ENCODE measurements at regions not wholly inside any gene's neighbourhood (a gene's known extent, or its start where the extent isn't known, plus 50 kb on each side); places are given as distances from the start of the nearest gene placed in this dataset.
A peak's percentile ranks its signal among the peaks of the same experiment; 100 is the strongest.

DNA sequence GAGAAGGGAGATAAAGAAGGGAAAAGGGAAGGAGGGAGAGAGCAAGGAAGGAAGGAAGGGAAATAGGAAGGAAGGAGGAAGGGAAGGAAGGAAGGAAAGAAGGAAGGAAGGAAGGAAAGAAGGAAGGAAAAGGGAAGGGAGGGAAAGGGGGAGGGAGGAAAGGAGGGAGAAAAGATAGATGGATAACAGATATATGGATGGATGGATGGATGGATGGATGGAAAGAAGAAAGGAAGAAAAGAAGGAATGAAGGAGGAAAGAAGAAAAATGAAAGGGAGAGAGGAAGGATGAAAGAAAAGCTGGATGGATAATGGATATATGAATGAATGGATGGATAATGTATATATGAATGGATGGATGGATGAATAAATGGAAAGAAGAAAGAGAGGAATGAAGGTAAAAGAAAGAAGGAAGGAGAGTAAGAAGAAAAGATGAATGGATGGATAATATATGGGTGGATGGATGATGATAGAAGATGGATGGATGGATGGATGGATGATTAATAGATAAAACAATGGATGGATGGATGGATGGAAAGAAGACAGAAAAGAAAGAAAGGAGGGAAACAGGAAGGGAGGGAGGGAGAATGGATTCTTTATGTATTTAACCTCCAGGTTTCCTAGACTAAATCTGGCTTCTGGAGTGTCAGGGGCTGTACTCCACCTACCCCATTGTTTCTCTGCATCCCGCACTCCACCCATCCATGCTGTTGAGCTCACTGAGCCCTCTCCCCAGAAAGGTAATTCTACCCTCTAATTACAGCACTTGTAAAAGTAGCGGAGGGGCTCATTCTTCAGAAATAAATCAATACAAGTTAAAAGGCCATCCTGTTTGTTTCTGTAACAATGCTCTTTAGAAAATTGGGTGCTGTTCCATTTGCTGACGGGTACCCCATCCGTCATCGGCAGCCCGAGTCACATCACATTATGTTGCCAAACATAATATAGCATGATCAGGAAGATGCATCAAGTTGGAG is 506.1 kb downstream of the MIAT start:
- H3K4me3 ChIP-seq (ENCODE audit: low read depth, low read length), result no peak overlapping the region
- no peak for DNase-seq (ENCODE audit: low read depth)
- TF ChIP-seq, protein P1, sequence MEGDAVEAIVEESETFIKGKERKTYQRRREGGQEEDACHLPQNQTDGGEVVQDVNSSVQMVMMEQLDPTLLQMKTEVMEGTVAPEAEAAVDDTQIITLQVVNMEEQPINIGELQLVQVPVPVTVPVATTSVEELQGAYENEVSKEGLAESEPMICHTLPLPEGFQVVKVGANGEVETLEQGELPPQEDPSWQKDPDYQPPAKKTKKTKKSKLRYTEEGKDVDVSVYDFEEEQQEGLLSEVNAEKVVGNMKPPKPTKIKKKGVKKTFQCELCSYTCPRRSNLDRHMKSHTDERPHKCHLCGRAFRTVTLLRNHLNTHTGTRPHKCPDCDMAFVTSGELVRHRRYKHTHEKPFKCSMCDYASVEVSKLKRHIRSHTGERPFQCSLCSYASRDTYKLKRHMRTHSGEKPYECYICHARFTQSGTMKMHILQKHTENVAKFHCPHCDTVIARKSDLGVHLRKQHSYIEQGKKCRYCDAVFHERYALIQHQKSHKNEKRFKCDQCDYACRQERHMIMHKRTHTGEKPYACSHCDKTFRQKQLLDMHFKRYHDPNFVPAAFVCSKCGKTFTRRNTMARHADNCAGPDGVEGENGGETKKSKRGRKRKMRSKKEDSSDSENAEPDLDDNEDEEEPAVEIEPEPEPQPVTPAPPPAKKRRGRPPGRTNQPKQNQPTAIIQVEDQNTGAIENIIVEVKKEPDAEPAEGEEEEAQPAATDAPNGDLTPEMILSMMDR (IDR thresholded peaks at IDR 0.05; ENCODE audit: low read depth, low read length), result no peak
- TF ChIP-seq POLR2A (IDR thresholded peaks at IDR 0.05; ENCODE audit: extremely low read depth, insufficient read length) (no peak), MYC (IDR thresholded peaks at IDR 0.05; ENCODE audit: low read depth, low read length) (no peak)
- TF ChIP-seq, protein P2, sequence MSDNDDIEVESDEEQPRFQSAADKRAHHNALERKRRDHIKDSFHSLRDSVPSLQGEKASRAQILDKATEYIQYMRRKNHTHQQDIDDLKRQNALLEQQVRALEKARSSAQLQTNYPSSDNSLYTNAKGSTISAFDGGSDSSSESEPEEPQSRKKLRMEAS (IDR thresholded peaks at IDR 0.05; ENCODE audit: low read depth, low read length), result no peak

DNA sequence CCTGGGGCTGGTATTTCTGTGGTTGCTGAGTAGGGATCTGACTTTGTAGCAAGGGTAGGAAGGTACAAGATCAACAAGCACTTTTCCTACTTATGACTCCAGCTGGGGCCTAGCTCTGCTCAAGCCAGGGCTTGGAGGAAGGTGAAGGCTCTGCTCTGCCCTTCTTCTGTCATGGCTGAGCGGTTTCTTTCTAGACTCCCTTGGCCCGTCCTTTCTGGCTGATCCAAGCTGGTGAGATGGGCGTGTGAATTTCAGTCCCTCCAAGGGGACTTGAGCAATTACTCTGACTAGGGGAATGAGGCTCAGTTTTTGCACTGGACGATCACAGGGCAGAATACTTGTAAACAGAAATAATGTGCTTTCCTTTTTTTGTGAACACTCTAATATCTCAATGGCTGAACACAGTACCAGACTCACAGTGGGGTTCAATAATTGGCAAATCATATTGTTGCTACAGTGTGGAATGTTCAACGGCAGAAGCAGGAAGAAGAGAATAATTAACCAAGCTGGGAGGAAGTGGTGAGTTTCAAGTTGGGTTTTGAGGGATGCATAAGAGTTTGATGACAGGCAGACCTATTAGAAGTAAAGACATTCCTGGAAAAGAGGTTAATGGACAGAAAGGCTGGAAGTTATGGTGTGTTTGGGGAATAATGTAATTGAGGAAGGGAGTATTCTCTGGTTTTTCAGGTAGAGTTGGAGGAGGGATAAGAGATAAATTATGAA is 507.6 kb downstream of the MIAT start:
- no peak for DNase-seq (ENCODE audit: low read depth)
- TF ChIP-seq MYC (IDR thresholded peaks at IDR 0.05; ENCODE audit: low read depth, low read length) (no peak), POLR2A (IDR thresholded peaks at IDR 0.05; ENCODE audit: extremely low read depth, insufficient read length) (no peak)
- TF ChIP-seq, protein P1 (IDR thresholded peaks at IDR 0.05; ENCODE audit: low read depth, low read length), result no peak
- TF ChIP-seq, protein P2 (IDR thresholded peaks at IDR 0.05; ENCODE audit: low read depth, low read length), result no peak
- H3K4me3 ChIP-seq (ENCODE audit: low read depth, low read length), result no peak overlapping the region

DNA sequence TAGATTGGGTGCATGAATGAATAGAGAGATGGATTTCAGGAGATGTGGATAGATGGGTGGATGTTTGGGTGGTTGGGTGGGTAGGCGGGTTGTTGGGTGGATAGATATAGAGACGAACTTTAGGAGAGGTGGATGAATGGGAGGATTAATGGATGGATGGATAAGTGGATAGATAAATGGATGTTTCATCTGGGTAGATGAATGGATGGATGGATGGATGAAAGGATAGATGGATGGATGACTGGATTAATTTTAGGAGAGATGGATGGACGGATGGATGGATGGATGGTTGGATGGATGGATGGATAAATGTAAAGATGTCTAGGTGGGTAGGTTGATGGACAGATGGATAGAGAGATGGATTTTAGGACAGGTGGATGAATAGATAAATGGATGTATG is 511.3 kb downstream of the MIAT start:
- no peak overlapping the region for H3K4me3 ChIP-seq (ENCODE audit: low read depth, low read length)
- TF ChIP-seq, protein P2 (IDR thresholded peaks at IDR 0.05; ENCODE audit: low read depth, low read length), result no peak
- no peak for TF ChIP-seq POLR2A (IDR thresholded peaks at IDR 0.05; ENCODE audit: extremely low read depth, insufficient read length)
- TF ChIP-seq, protein P1 (IDR thresholded peaks at IDR 0.05; ENCODE audit: low read depth, low read length), result no peak
- TF ChIP-seq MYC (IDR thresholded peaks at IDR 0.05; ENCODE audit: low read depth, low read length), result no peak
- DNase-seq (ENCODE audit: low read depth), result no peak

DNA sequence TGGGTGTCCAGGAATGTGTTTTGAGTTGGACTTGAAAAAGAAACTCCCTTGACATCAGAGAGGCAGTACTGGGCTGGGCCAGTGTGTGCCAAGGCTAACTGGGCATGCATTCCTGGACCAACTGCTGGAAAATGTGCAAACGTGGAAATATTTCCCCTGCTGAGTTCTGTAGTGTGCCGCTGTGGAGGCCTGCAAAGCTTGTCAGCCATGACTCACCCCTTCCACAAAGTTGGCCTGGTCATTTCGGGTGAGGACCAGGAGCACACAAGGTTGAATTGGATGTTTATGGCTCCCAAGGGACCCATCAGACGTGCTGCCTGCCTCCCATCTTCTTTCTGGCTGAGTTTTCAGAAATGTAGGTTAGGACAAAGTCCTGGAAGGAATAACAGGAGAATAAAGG is 513.1 kb downstream of the MIAT start:
- no peak overlapping the region for H3K4me3 ChIP-seq (ENCODE audit: low read depth, low read length)
- DNase-seq (ENCODE audit: low read depth), result peak; percentile 50
- no peak for TF ChIP-seq POLR2A (IDR thresholded peaks at IDR 0.05; ENCODE audit: extremely low read depth, insufficient read length)
- TF ChIP-seq, protein P2 (IDR thresholded peaks at IDR 0.05; ENCODE audit: low read depth, low read length), result no peak

DNA sequence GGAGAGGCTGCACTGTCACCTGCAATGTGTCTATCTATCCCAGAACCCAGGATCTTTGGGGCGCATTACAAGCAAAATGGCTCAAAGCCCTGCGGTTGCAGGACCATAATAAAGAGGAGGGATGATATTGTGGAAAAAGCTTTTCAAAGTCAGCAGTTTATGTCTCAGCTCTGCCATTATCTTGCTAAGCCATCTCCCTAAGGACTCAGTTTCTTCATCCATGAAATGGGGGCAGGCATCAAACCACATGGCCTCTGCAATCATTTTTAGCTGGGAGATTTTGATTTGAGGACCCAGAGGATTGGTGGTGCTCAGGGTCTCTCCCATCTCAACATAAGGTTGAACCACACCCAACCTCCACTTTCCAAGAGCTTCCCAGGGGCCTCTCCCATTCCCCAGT is 513.8 kb downstream of the MIAT start:
- no peak for DNase-seq (ENCODE audit: low read depth)
- no peak overlapping the region for H3K4me3 ChIP-seq (ENCODE audit: low read depth, low read length)
- TF ChIP-seq, protein P1 (IDR thresholded peaks at IDR 0.05; ENCODE audit: low read depth, low read length), result no peak
- TF ChIP-seq MYC (IDR thresholded peaks at IDR 0.05; ENCODE audit: low read depth, low read length) (no peak), POLR2A (IDR thresholded peaks at IDR 0.05; ENCODE audit: extremely low read depth, insufficient read length) (no peak)
- TF ChIP-seq, protein P2 (IDR thresholded peaks at IDR 0.05; ENCODE audit: low read depth, low read length), result no peak

Measured in NB4 (cell line).